HUES6 (cell line): ENCODE measurements at regions not wholly inside any gene's neighbourhood (a gene's known extent, or its start where the extent isn't known, plus 50 kb on each side); places are given as distances from the start of the nearest gene placed in this dataset.

Source experiments
- H3K27ac ChIP-seq: 2 replicates; pipeline ENCODE4 v1.7.0; 2013; ENCODE audit warnings: low read depth, mild to moderate bottlenecking, low read length, inconsistent platforms
- H3K27me3 ChIP-seq: 2 replicates; pipeline ENCODE4 v1.6.1; 2013; ENCODE audit warnings: low read length; ENCODE audit not compliant: control insufficient read depth, insufficient read depth
- H3K36me3 ChIP-seq: 2 replicates; pipeline ENCODE4 v1.6.1; 2013; ENCODE audit warnings: low read length; ENCODE audit not compliant: control insufficient read depth, insufficient read depth
- H3K4me1 ChIP-seq: 2 replicates; pipeline ENCODE4 v1.6.1; 2013; ENCODE audit warnings: low read length; ENCODE audit not compliant: control insufficient read depth, insufficient read depth
- H3K4me3 ChIP-seq: 2 replicates; pipeline ENCODE4 v1.5.1; 2013; ENCODE audit warnings: low read depth, low read length
- H3K9ac ChIP-seq: one replicate; pipeline ENCODE4 v1.6.1; 2013; ENCODE audit warnings: mild to moderate bottlenecking, low read length
- H3K9me3 ChIP-seq: 2 replicates; pipeline ENCODE4 v1.6.1; 2013; ENCODE audit warnings: low read depth, low read length; ENCODE audit not compliant: control insufficient read depth, insufficient read depth

DNA sequence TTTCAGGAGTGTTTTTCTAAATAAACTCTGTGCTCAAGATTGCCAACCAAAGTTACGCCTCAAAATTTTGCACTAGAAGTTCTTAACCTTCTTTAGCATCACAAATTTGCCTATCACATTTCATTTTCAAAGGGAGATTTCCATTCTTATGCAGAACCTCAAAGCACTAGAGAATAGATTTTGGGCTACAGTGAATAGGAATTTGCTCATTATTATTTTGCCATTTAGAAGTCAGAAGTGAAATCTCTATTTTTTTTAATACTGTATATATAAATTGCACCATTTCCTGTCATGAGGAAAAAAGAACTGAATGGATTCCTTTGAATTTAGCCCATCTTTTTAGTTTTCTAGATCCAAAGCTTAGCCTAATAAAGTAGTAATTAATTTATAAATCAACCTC, 796.4 kb downstream of the ADGRL2 start:
- H3K27me3 ChIP-seq = no peaks in the 10 kb centered on the region
- H3K36me3 ChIP-seq = no peaks in the 10 kb centered on the region
- H3K9ac ChIP-seq = no peak overlapping the region
- H3K9me3 ChIP-seq = no peaks in the 10 kb centered on the region
- H3K4me3 ChIP-seq = no peak overlapping the region
- H3K4me1 ChIP-seq = no peaks in the 10 kb centered on the region; the same call in 1 of the 2 replicates
- H3K27ac ChIP-seq = no peak overlapping the region

DNA sequence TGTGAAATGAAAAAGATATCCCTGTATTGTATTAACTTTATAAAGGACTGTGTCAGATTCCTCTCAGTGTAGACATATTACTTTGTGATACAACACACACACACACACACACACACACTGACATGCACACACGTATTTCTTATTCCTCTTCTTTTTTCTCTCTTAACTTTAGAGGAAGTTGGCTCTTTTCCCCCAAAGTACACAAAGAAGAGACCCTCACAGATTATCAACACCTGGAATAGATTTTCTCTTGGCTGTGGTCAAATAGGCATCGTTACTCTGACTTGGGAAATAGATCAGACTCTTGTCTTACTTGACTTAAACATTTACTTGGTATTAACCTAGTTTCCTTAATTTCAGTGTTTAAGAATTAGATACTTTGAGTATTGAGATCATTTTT, 792.8 kb downstream of the ADGRL2 start:
- Histone ChIP-seq H3K27ac (no peak overlapping the region), H3K9ac (no peak overlapping the region), H3K36me3 (no peaks in the 10 kb centered on the region), H3K4me1 (no peaks in the 10 kb centered on the region; the same call in 1 of the 2 replicates), H3K27me3 (no peaks in the 10 kb centered on the region), H3K9me3 (no peaks in the 10 kb centered on the region), H3K4me3 (no peak overlapping the region)

DNA sequence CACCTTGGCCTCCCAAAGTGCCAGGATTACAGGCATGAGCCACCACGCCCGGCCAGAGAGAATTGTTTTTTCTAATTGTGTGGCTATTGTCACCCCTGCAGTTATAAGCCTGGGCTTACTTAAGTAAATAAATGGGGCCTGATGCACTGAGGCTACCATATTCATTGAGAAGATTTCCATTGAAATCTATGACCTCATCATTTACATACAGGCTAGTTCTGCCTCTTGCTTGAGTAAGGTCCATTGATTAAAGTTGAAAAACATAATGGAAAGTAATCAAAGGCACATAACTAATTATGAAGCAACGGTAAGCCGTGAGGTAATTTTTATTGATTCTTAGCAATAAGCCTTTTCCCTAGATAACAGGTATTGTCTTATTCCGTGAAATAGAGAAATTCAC, 788.9 kb downstream of the ADGRL2 start:
- no peaks in the 10 kb centered on the region for H3K4me1 ChIP-seq
- no peak overlapping the region for H3K9ac ChIP-seq
- no peak overlapping the region for H3K27ac ChIP-seq
- no peaks in the 10 kb centered on the region for H3K36me3 ChIP-seq
- no peaks in the 10 kb centered on the region for H3K9me3 ChIP-seq
- H3K27me3 ChIP-seq = no peaks in the 10 kb centered on the region
- no peak overlapping the region for H3K4me3 ChIP-seq

DNA sequence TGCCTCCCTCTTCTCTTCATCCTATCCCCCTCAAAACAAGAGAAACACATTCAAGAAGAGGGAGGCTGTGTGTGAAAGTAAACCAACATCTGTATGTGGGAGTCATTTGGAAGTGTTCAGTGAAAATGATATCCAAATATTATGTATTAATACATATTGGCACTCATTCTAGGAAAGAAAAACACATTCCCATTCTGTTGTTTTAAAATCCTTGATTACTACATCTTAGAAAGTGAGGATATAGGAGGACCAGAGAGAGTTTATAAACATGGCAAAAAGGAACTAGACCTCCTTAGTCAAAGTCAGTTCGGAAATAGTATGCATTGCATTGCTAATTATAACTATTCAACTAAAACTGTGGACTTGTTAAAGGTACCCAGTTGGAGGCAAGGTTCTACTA, 786.6 kb downstream of the ADGRL2 start:
- no peak overlapping the region for H3K9ac ChIP-seq
- H3K36me3 ChIP-seq = no peaks in the 10 kb centered on the region
- H3K4me1 ChIP-seq = no peaks in the 10 kb centered on the region
- no peaks in the 10 kb centered on the region for H3K27me3 ChIP-seq
- H3K27ac ChIP-seq = no peak overlapping the region
- no peaks in the 10 kb centered on the region for H3K9me3 ChIP-seq
- H3K4me3 ChIP-seq = no peak overlapping the region

DNA sequence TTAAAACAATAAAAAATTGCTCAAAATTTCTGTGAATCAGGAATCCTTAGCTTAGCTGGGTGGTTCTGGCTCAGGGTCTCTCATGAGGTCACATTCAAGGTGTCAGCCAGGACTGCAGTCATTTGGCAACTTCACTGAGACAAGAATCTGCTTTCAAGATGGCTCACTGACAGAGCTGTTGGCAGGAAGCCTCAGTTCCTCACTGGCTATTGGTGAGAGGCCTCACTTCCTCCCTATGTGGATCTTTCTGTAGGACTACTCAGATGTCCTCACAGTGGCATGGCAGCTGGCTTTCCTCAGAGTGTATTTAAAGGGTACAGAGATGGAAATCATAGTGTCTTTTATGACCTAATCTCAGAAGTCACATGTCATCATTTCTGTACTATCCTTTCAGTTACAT, 785.7 kb downstream of the ADGRL2 start:
- Histone ChIP-seq H3K27ac (no peak overlapping the region), H3K36me3 (no peaks in the 10 kb centered on the region), H3K27me3 (no peaks in the 10 kb centered on the region), H3K4me1 (no peaks in the 10 kb centered on the region), H3K4me3 (no peak overlapping the region), H3K9ac (no peak overlapping the region), H3K9me3 (no peaks in the 10 kb centered on the region)

DNA sequence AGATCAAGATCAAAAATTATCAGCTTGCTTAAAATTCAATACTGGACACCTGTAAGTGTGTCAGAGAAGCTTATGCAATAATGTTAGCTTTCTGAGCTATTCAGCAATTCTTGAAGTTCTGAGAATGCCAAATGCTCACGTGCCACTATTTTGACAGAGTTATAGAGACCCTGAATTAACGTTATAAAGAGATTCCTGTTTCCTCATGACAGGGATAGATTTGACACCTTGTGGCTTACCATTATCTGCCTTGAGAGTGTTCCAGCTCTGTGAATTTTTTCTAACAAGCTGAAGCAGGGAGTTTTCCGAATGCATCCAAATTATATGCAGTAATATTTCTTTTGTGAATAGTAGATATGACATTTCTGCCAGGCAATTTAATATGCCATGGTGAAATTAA, 781.6 kb downstream of the ADGRL2 start:
- Histone ChIP-seq H3K27ac (no peak overlapping the region), H3K9ac (no peak overlapping the region), H3K4me1 (peaks cover 3% of the 10 kb centered on the region; the same call in 1 of the 2 replicates), H3K9me3 (no peaks in the 10 kb centered on the region), H3K27me3 (no peaks in the 10 kb centered on the region), H3K4me3 (no peak overlapping the region), H3K36me3 (no peaks in the 10 kb centered on the region)

DNA sequence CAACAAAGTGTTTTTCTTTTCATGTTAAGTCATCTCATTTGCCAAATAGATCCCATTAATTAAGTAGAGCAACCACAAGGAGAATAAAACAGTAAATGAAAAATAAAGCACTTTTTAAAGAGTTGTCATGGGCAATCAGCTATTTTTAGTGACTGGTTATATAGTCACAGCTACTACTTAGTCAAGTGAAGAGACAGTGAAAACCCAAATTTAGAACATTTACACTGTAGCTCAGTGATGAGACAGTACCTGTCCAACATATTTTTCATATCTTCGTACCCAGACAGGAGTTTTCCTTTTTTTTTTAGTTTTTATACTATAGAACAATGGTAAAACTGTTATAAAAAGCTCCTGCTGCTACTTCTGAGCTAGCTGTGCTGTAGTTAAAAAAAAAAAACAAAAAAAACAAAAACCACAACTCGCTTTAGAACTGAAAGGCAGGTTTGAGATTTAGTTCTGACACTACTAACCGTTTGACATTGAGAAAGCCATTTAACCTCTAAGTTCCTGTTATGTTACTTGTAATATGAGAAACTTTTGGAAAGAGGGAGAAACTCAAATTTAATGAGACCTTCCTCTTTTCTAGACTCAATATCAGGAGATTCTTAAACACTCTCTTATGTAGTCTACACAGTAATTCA, 777.5 kb downstream of the ADGRL2 start:
- H3K27me3 ChIP-seq = no peaks in the 10 kb centered on the region
- peaks cover 3% of the 10 kb centered on the region; the same call in 1 of the 2 replicates for H3K4me1 ChIP-seq
- H3K9me3 ChIP-seq = no peaks in the 10 kb centered on the region
- no peak overlapping the region for H3K9ac ChIP-seq
- H3K27ac ChIP-seq = no peak overlapping the region
- H3K4me3 ChIP-seq = no peak overlapping the region
- no peaks in the 10 kb centered on the region for H3K36me3 ChIP-seq

DNA sequence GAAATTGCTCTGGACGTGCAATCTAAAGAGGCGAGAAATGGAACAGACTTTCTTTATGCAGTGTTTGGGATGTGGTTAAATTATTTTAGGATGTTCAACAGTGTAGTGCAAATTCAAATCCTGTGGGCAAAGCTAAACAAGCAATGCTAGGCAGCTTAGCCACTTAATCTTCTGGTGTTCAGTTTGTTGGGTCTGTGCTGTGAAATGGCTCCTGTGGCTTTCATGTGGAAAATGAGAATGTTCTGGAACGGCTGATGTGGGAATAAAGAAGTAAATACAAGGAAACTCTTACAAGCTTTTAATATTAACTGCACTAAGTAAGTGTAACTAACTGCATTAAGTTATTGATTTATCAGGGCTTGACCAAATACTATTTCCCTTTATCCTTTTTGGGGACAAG, 766.6 kb downstream of the ADGRL2 start:
- Histone ChIP-seq H3K27me3 (no peaks in the 10 kb centered on the region), H3K36me3 (no peaks in the 10 kb centered on the region), H3K4me1 (peaks cover 8% of the 10 kb centered on the region), H3K4me3 (no peak overlapping the region), H3K9me3 (no peaks in the 10 kb centered on the region), H3K9ac (no peak overlapping the region), H3K27ac (no peak overlapping the region)

DNA sequence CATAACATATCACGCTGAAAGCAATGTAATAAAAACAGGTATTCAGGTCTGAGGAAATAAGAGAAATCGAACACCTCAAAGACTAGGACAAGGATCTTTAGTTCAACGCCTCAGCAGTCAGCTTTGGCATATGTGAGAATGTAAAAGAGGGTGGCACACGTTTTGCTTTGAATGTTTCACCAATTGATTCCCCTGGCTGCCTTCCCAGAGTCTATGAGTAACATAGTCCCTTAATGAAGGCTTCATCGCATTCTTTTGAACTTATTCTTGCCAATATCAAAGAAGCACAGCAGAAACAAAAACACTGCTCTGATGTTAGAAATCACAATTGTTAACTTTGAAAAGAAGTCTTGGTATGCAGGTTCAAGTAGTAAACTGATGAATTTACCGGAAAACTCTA, 764.8 kb downstream of the ADGRL2 start:
- Histone ChIP-seq H3K27ac (no peak overlapping the region), H3K9ac (no peak overlapping the region), H3K4me1 (peaks cover 8% of the 10 kb centered on the region), H3K4me3 (no peak overlapping the region), H3K36me3 (no peaks in the 10 kb centered on the region), H3K27me3 (no peaks in the 10 kb centered on the region), H3K9me3 (no peaks in the 10 kb centered on the region)

DNA sequence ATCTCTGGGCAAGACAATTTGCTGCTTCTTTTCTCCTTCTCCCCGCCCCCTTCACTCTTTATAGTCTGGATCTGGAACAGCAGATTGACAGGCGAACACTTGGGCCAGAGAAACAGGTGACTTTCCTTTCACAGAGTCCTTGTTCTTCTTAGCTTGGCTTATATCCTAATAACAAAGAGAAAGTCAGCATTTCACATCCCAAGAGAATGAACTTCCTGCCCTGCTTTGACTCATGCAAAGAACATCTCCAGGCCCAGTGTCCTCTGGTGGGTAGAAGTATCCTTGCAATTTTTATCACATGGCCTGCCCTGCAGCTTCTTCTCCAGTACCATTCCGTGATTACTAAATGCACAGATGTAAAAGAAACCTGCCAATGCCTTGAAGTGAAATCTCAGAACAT, 764.4 kb downstream of the ADGRL2 start:
- no peaks in the 10 kb centered on the region for H3K27me3 ChIP-seq
- no peak overlapping the region for H3K27ac ChIP-seq
- H3K36me3 ChIP-seq = no peaks in the 10 kb centered on the region
- H3K9ac ChIP-seq = no peak overlapping the region
- H3K4me1 ChIP-seq = peaks cover 8% of the 10 kb centered on the region
- H3K9me3 ChIP-seq = no peaks in the 10 kb centered on the region
- H3K4me3 ChIP-seq = no peak overlapping the region

DNA sequence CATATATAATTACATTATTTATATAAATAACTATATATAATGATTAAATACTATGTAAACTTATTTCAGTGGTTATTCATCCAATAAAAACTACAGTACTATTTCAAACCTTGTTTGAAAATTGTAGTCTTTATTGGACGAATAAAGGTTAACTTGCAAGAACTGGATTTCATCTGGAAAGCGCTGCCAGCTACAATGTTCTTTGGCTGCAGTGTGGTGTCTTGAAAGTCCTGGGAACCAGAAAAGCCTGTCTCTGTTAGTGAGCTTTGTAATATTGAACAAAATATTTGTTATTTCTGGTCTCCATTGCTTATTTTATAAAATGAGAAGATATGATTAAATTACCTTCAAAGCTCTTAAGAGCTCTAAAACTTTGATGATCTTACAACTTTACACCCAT, 763.6 kb downstream of the ADGRL2 start:
- Histone ChIP-seq H3K27ac (no peak overlapping the region), H3K4me3 (no peak overlapping the region), H3K9me3 (no peaks in the 10 kb centered on the region), H3K9ac (no peak overlapping the region), H3K36me3 (no peaks in the 10 kb centered on the region), H3K27me3 (no peaks in the 10 kb centered on the region), H3K4me1 (peaks cover 8% of the 10 kb centered on the region)

DNA sequence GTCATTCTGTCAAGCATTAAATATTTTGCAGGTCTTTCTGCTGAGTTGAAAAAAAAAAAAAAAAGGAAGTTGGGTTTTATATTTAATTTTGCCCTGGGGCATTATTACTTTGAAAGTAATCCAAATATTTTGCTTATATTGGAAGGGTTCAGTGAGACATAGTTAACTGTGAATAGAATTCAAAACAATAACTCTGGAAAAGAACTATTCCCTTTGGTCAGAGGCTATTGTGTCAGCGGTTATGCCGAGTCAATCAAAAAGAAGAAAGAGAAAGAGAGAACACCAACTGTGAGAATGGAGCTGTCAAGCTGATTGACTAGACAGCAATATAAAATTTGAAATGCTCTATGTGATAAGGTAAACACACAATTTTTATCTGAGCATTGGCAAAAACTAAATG, 761.7 kb downstream of the ADGRL2 start:
- Histone ChIP-seq H3K27me3 (no peaks in the 10 kb centered on the region), H3K9ac (no peak overlapping the region), H3K4me3 (no peak overlapping the region), H3K9me3 (no peaks in the 10 kb centered on the region), H3K36me3 (no peaks in the 10 kb centered on the region), H3K27ac (no peak overlapping the region), H3K4me1 (peaks cover 8% of the 10 kb centered on the region)
